ENCODE measurements at regions not wholly inside any gene's neighbourhood (a gene's known extent, or its start where the extent isn't known, plus 50 kb on each side); places are given as distances from the start of the nearest gene placed in this dataset.

- TF ChIP-seq POLR2A (IDR thresholded peaks at IDR 0.05) (no peak), CTCF (IDR thresholded peaks at IDR 0.05) (no peak)
Observed at GRCh38 chr13:109695402-109696190, 90.8 kb downstream of the IRS2 start.
